GM23338 (cell line): ENCODE measurements at regions not wholly inside any gene's neighbourhood (a gene's known extent, or its start where the extent isn't known, plus 50 kb on each side); places are given as distances from the start of the nearest gene placed in this dataset.

Experiments used
- ATAC-seq: fragments of 200-7000 bp; cut with Tn5 transposase; 3 replicates; pipeline ENCODE4 v1.9.1; 2020
- DNase-seq: peaks from one replicate; pipeline ENCODE4 v3.0.0-alpha.2; 2015; ENCODE audit warnings: low spot score
- H2AFZ ChIP-seq: fragments of 200-600 bp; sonication (generic); 2 replicates; pipeline ENCODE4 v1.8.0; 2016; ENCODE audit warnings: antibody characterized with exemption, mild to moderate bottlenecking, moderate library complexity
- H3F3A ChIP-seq: fragments of 200-600 bp; sonication (generic); replicated peaks from 2 replicates; pipeline ENCODE4 v1.8.0; 2017; ENCODE audit warnings: antibody characterized with exemption, mixed run types, low read depth
- H3K27ac ChIP-seq: fragments of 200-600 bp; sonication (generic); 2 replicates; pipeline ENCODE4 v1.6.1; 2016; ENCODE audit warnings: low read depth
- H3K27me3 ChIP-seq: fragments of 200-600 bp; sonication (generic); 2 replicates; pipeline ENCODE4 v1.8.0; 2016; ENCODE audit warnings: mild to moderate bottlenecking, mixed run types, moderate library complexity; ENCODE audit not compliant: insufficient read depth
- H3K36me3 ChIP-seq: fragments of 200-600 bp; sonication (generic); 2 replicates; pipeline ENCODE4 v1.8.0; 2016; ENCODE audit warnings: mild to moderate bottlenecking; ENCODE audit not compliant: insufficient read depth
- H3K4me1 ChIP-seq: fragments of 200-600 bp; sonication (generic); 2 replicates; pipeline ENCODE4 v1.8.0; 2016; ENCODE audit warnings: mild to moderate bottlenecking, moderate library complexity; ENCODE audit not compliant: insufficient read depth
- H3K4me2 ChIP-seq: fragments of 200-600 bp; sonication (generic); 2 replicates; pipeline ENCODE4 v1.7.1; 2017; ENCODE audit warnings: mixed run types
- H3K4me3 ChIP-seq: fragments of 200-600 bp; sonication (generic); 2 replicates; pipeline ENCODE4 v1.6.1; 2016; ENCODE audit warnings: mixed run types
- H3K79me2 ChIP-seq: fragments of 200-600 bp; sonication (generic); replicated peaks from 2 replicates; pipeline ENCODE4 v1.8.0; 2017; ENCODE audit warnings: mild to moderate bottlenecking; ENCODE audit not compliant: insufficient read depth
- H3K9me2 ChIP-seq: fragments of 200-600 bp; sonication (generic); 2 replicates; pipeline ENCODE4 v1.8.0; 2017; ENCODE audit not compliant: insufficient read depth
- H4K20me1 ChIP-seq: fragments of 200-600 bp; sonication (generic); replicated peaks from 2 replicates; pipeline ENCODE4 v1.8.0; 2017; ENCODE audit warnings: mild to moderate bottlenecking; ENCODE audit not compliant: insufficient read depth
- H3K27ac Mint-ChIP-seq: 2 replicates; pipeline ENCODE4 v1.8.0; 2020; ENCODE audit warnings: inconsistent platforms, mild to moderate bottlenecking, moderate library complexity, mixed read lengths
- H3K27me3 Mint-ChIP-seq: 3 replicates; pipeline ENCODE4 v1.8.0; 2022; ENCODE audit warnings: low read depth, mild to moderate bottlenecking, moderate library complexity, mixed read lengths, inconsistent platforms; ENCODE audit not compliant: insufficient read depth, poor library complexity
- H3K36me3 Mint-ChIP-seq: 3 replicates; pipeline ENCODE4 v1.8.0; 2021; ENCODE audit warnings: low read depth, mild to moderate bottlenecking, inconsistent platforms, moderate library complexity, mixed read lengths
- H3K4me1 Mint-ChIP-seq: 3 replicates; pipeline ENCODE4 v1.8.0; 2020; ENCODE audit warnings: mild to moderate bottlenecking, inconsistent platforms, mixed read lengths
- H3K4me3 Mint-ChIP-seq: 3 replicates; pipeline ENCODE4 v1.8.0; 2021; ENCODE audit warnings: moderate library complexity, mild to moderate bottlenecking, inconsistent platforms, mixed read lengths
- H3K9me3 Mint-ChIP-seq: 3 replicates; pipeline ENCODE4 v1.8.0; 2020; ENCODE audit warnings: moderate library complexity, mild to moderate bottlenecking, inconsistent platforms, mixed read lengths
- CREB1 ChIP-seq: fragments of 250-450 bp; sonication (Bioruptor Pico); IDR thresholded peaks from 2 replicates; pipeline ENCODE4 v1.5.0; 2020; ENCODE audit warnings: low read depth, mild to moderate bottlenecking, moderate library complexity
- EZH2 ChIP-seq: fragments of 200-600 bp; sonication (generic); IDR thresholded peaks from one replicate; pipeline ENCODE4 v1.8.0; 2017; ENCODE audit warnings: antibody characterized with exemption, mild to moderate bottlenecking, low read depth; ENCODE audit not compliant: unreplicated experiment
- NANOG ChIP-seq: IDR thresholded peaks from 2 replicates; pipeline ENCODE4 v1.6.1; 2016; ENCODE audit warnings: antibody characterized with exemption, borderline replicate concordance
- POLR2AphosphoS5 ChIP-seq: IDR thresholded peaks from 2 replicates; pipeline ENCODE4 v1.6.1; 2016; ENCODE audit warnings: antibody characterized with exemption, low read depth
- ZNF114 ChIP-seq: fragments of 250-450 bp; sonication (Bioruptor Pico); IDR thresholded peaks from 2 replicates; pipeline ENCODE4 v1.5.0; 2020; ENCODE audit warnings: mild to moderate bottlenecking, moderate library complexity
- ZNF331 ChIP-seq: fragments of 250-450 bp; sonication (Bioruptor Pico); IDR thresholded peaks from 2 replicates; pipeline ENCODE4 v1.5.0; 2020; ENCODE audit warnings: low read depth, mild to moderate bottlenecking, moderate library complexity
- TF ChIP-seq, protein P1 (sequence below), 2 experiments: fragments of 200-600 bp in 1 of 2; sonication (generic) in 1 of 2; conservative IDR thresholded peaks; 2 replicates each; pipeline versions ENCODE4 v1.5.1 to v1.6.1; 2016 to 2017; ENCODE audit warnings: antibody characterized with exemption in 2 of 2, low read depth in 2 of 2, mild to moderate bottlenecking in 2 of 2, moderate library complexity in 1 of 2
- TF ChIP-seq, protein P2 (sequence below): fragments of 250-450 bp; sonication (Bioruptor Pico); IDR thresholded peaks from 2 replicates; pipeline ENCODE4 v1.5.0; 2020; ENCODE audit warnings: mild to moderate bottlenecking, moderate library complexity

DNA sequence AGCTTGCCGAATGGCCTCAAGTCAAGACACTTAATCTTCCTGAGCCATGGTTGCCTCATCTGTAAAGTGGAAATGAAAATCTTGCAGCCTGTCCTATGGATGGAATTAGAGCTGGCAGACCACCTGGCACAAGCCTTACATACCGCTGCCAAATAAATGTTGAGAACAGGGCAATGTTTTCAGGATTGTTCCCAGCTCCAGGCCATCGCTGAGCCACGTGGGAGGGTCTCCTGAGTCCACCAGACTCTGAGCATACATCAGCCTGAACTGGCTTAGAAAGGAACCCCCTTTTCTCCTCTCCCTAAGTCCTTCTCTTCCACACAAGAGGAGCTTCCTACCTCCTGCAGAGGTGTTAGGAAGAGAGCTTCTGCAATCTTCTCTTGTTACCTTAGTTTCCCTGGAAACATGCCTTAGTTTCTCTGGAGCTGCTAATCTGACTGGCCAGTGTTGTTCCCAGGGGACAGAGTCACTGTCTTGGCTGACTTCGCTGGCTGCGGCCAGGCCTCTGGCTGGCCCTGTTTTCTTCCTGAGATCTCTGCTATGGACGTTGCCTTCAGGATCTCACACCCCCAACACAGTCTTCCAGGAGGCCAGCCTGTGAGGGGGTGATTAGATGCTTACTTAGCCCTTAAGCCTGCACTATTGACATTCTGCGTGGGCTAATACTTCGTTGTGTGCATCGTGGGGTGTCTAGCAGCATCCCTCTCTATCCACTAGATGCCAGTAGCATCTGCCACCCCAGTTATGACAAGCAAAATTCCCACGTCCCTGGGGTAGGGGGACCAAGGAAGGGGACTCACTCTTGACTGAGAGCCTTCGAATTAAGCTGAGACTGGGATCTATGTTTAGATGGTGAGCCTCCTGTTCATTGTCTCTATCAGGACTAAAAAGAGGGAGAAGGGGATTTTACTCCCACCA is 62.2 kb downstream of the BOD1 start:
- no peak for DNase-seq
- no peaks in the 10 kb centered on the region for H3K36me3 ChIP-seq
- H4K20me1 ChIP-seq = no peaks in the 10 kb centered on the region
- H3K9me3 Mint-ChIP-seq = no peaks in the 10 kb centered on the region
- no peak overlapping the region for H3K4me3 Mint-ChIP-seq
- no peak overlapping the region for H3K4me3 ChIP-seq
- peaks cover 21% of the 10 kb centered on the region for H3K4me1 ChIP-seq
- no peak for ATAC-seq
- no peaks in the 10 kb centered on the region for H3K27me3 ChIP-seq
- H3K9me2 ChIP-seq = peaks cover 5% of the 10 kb centered on the region; the same call in 1 of the 2 replicates
- no peak overlapping the region for H3K27ac ChIP-seq
- no peak overlapping the region for H3K27ac Mint-ChIP-seq
- no peak overlapping the region for H2AFZ ChIP-seq
- H3F3A ChIP-seq = no peaks in the 10 kb centered on the region
- peaks cover 16% of the 10 kb centered on the region for H3K27me3 Mint-ChIP-seq
- no peaks in the 10 kb centered on the region for H3K36me3 Mint-ChIP-seq
- peaks cover 20% of the 10 kb centered on the region for H3K4me1 Mint-ChIP-seq
- no peaks in the 10 kb centered on the region for H3K79me2 ChIP-seq
- no peak for TF ChIP-seq POLR2AphosphoS5
- no peak for TF ChIP-seq CREB1 (CRISPR knock-in tag)
- TF ChIP-seq NANOG = no peak
- TF ChIP-seq, protein P1, sequence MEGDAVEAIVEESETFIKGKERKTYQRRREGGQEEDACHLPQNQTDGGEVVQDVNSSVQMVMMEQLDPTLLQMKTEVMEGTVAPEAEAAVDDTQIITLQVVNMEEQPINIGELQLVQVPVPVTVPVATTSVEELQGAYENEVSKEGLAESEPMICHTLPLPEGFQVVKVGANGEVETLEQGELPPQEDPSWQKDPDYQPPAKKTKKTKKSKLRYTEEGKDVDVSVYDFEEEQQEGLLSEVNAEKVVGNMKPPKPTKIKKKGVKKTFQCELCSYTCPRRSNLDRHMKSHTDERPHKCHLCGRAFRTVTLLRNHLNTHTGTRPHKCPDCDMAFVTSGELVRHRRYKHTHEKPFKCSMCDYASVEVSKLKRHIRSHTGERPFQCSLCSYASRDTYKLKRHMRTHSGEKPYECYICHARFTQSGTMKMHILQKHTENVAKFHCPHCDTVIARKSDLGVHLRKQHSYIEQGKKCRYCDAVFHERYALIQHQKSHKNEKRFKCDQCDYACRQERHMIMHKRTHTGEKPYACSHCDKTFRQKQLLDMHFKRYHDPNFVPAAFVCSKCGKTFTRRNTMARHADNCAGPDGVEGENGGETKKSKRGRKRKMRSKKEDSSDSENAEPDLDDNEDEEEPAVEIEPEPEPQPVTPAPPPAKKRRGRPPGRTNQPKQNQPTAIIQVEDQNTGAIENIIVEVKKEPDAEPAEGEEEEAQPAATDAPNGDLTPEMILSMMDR (conservative IDR thresholded peaks at IDR 0.05; ENCODE audit: low read depth in 2 of 2) = peak in 1 of 2 experiments; percentile 21; a peak in 1 of 4 replicates
- no peak for TF ChIP-seq ZNF114 (CRISPR knock-in tag)
- no peak for TF ChIP-seq EZH2
- TF ChIP-seq ZNF331 = no peak
- H3K4me2 ChIP-seq = no peak overlapping the region

DNA sequence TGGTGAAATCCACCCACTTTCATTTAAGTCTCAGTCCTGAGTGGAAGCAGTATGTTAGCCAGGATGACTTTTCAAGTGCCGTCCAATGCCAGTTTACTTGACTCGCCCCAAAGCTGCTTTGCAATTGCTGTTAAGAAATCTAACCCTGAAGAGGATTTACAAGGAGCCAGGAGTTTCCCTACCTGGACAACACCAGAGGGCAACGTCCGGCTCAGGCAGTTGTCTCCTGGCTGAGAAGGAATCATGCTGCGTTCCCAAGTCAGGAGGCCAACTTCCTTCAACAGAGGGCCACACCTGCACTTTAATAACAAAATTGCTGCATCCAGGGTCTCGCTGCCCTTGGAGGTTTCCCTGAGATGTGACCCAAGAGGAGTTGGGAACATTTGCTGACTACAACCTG is 65.8 kb downstream of the BOD1 start:
- Mint-ChIP-seq H3K4me3 (no peak overlapping the region), H3K4me1 (peaks cover 2% of the 10 kb centered on the region; the same call in 1 of the 3 replicates), H3K27ac (no peak overlapping the region), H3K36me3 (no peaks in the 10 kb centered on the region), H3K27me3 (peaks cover 5% of the 10 kb centered on the region), H3K9me3 (no peaks in the 10 kb centered on the region)
- H3K27ac ChIP-seq = no peak overlapping the region
- no peak overlapping the region for H2AFZ ChIP-seq
- ATAC-seq (no peak), DNase-seq (no peak)
- no peaks in the 10 kb centered on the region for H4K20me1 ChIP-seq
- H3K4me3 ChIP-seq = no peak overlapping the region
- H3K36me3 ChIP-seq = no peaks in the 10 kb centered on the region
- peaks cover 5% of the 10 kb centered on the region; the same call in 1 of the 2 replicates for H3K9me2 ChIP-seq
- H3K4me1 ChIP-seq = no peaks in the 10 kb centered on the region
- H3F3A ChIP-seq = no peaks in the 10 kb centered on the region
- no peaks in the 10 kb centered on the region for H3K27me3 ChIP-seq
- TF ChIP-seq ZNF114 (CRISPR knock-in tag) (no peak), ZNF331 (no peak), EZH2 (no peak)
- TF ChIP-seq, protein P1 (conservative IDR thresholded peaks at IDR 0.05; ENCODE audit: low read depth in 2 of 2) = 0 out of 4 replicates have a peak, but pooled peaks of 1 of the 2 experiments have one; percentile 9
- TF ChIP-seq, protein P2, sequence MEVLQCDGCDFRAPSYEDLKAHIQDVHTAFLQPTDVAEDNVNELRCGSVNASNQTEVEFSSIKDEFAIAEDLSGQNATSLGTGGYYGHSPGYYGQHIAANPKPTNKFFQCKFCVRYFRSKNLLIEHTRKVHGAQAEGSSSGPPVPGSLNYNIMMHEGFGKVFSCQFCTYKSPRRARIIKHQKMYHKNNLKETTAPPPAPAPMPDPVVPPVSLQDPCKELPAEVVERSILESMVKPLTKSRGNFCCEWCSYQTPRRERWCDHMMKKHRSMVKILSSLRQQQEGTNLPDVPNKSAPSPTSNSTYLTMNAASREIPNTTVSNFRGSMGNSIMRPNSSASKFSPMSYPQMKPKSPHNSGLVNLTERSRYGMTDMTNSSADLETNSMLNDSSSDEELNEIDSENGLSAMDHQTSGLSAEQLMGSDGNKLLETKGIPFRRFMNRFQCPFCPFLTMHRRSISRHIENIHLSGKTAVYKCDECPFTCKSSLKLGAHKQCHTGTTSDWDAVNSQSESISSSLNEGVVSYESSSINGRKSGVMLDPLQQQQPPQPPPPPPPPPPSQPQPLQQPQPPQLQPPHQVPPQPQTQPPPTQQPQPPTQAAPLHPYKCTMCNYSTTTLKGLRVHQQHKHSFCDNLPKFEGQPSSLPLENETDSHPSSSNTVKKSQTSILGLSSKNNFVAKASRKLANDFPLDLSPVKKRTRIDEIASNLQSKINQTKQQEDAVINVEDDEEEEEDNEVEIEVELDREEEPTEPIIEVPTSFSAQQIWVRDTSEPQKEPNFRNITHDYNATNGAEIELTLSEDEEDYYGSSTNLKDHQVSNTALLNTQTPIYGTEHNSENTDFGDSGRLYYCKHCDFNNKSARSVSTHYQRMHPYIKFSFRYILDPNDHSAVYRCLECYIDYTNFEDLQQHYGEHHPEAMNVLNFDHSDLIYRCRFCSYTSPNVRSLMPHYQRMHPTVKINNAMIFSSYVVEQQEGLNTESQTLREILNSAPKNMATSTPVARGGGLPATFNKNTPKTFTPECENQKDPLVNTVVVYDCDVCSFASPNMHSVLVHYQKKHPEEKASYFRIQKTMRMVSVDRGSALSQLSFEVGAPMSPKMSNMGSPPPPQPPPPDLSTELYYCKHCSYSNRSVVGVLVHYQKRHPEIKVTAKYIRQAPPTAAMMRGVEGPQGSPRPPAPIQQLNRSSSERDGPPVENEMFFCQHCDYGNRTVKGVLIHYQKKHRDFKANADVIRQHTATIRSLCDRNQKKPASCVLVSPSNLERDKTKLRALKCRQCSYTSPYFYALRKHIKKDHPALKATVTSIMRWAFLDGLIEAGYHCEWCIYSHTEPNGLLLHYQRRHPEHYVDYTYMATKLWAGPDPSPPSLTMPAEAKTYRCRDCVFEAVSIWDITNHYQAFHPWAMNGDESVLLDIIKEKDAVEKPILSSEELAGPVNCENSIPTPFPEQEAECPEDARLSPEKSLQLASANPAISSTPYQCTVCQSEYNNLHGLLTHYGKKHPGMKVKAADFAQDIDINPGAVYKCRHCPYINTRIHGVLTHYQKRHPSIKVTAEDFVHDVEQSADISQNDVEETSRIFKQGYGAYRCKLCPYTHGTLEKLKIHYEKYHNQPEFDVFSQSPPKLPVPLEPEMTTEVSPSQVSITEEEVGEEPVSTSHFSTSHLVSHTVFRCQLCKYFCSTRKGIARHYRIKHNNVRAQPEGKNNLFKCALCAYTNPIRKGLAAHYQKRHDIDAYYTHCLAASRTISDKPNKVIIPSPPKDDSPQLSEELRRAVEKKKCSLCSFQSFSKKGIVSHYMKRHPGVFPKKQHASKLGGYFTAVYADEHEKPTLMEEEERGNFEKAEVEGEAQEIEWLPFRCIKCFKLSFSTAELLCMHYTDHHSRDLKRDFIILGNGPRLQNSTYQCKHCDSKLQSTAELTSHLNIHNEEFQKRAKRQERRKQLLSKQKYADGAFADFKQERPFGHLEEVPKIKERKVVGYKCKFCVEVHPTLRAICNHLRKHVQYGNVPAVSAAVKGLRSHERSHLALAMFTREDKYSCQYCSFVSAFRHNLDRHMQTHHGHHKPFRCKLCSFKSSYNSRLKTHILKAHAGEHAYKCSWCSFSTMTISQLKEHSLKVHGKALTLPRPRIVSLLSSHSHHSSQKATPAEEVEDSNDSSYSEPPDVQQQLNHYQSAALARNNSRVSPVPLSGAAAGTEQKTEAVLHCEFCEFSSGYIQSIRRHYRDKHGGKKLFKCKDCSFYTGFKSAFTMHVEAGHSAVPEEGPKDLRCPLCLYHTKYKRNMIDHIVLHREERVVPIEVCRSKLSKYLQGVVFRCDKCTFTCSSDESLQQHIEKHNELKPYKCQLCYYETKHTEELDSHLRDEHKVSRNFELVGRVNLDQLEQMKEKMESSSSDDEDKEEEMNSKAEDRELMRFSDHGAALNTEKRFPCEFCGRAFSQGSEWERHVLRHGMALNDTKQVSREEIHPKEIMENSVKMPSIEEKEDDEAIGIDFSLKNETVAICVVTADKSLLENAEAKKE (CRISPR knock-in tag) = no peak
- H3K4me2 ChIP-seq = no peak overlapping the region
- H3K79me2 ChIP-seq = no peaks in the 10 kb centered on the region
